ENCODE measurements at regions not wholly inside any gene's neighbourhood (a gene's known extent, or its start where the extent isn't known, plus 50 kb on each side); places are given as distances from the start of the nearest gene placed in this dataset.

DNA sequence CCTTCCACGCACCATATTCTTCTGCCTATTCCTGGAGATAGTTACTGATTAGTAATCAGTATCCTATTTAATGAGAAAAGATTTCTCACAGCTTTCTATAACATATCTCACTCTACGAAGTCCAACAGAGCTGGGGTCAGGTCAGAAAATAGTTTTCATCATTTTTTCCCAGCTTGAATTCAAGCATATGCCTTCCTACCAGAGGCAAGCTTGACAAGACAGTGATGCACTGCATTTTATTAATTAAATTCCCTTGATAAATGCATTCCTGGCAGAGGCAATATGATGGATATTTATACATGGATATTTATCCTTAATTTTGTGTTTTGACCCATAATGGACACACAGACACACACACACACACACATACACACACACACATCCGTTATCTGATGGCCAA, 961.4 kb downstream of the EPHA3 start:
- H3K23ac ChIP-seq (ENCODE audit: low read depth, low read length, poor library complexity) = no peak overlapping the region
- no peaks in the 10 kb centered on the region for H3K27me3 ChIP-seq (ENCODE audit: control insufficient read depth in 3 of 3, insufficient read depth in 3 of 3, low read depth in 1 of 3, low read length in 3 of 3)
- no peak overlapping the region for H3K4ac ChIP-seq (ENCODE audit: low read length)
- no peak overlapping the region for H3K14ac ChIP-seq (ENCODE audit: low read length)
- no peak overlapping the region for H2AK5ac ChIP-seq (ENCODE audit: low read depth, low read length)
- DNase-seq (ENCODE audit: low spot score) = no peak
- no peak overlapping the region for H4K8ac ChIP-seq (ENCODE audit: low read depth, low read length)
- no peak overlapping the region for H3K27ac ChIP-seq (replicated peaks; ENCODE audit: low read length)
- no peaks in the 10 kb centered on the region for H3K36me3 ChIP-seq (replicated peaks in 1 of 2; ENCODE audit: control insufficient read depth in 2 of 2, insufficient read depth in 2 of 2, low read length in 2 of 2)
- H2AFZ ChIP-seq (ENCODE audit: low read length) = no peak overlapping the region
- no peak overlapping the region for H4K91ac ChIP-seq (ENCODE audit: low read depth, low read length, poor library complexity)
- H3K4me2 ChIP-seq (ENCODE audit: insufficient read depth, low read length, poor library complexity, severe bottlenecking) = no peak overlapping the region
- H2BK15ac ChIP-seq (ENCODE audit: low read length) = no peak overlapping the region
- WGBS, 2 donors (ENCODE audit: extremely low coverage in 2 of 2, insufficient read length in 2 of 2, insufficient replicate concordance in 1 of 2) = no CpG with 5 or more reads among the region's 3 CpGs
- H2BK5ac ChIP-seq (ENCODE audit: low read length) = no peak overlapping the region
- no peak overlapping the region for H3K4me3 ChIP-seq (ENCODE audit: low read length in 2 of 2)
- H3K9me3 ChIP-seq (replicated peaks in 1 of 2; ENCODE audit: control insufficient read depth in 2 of 2, insufficient read depth in 1 of 2, low read depth in 1 of 2, low read length in 2 of 2) = no peaks in the 10 kb centered on the region
- H3K9ac ChIP-seq (ENCODE audit: low read depth, low read length, poor library complexity) = no peak overlapping the region
- no peak overlapping the region for H2BK120ac ChIP-seq (ENCODE audit: low read depth, low read length)
- H3K79me1 ChIP-seq (ENCODE audit: low read depth, low read length) = no peaks in the 10 kb centered on the region
- H2BK12ac ChIP-seq (ENCODE audit: low read length) = no peak overlapping the region
- peaks cover 0 to 3% of the 10 kb centered on the region in 2 donors for H3K4me1 ChIP-seq (ENCODE audit: control insufficient read depth in 2 of 2, insufficient read depth in 1 of 2, low read depth in 1 of 2, low read length in 2 of 2)
- no peak overlapping the region for H3K18ac ChIP-seq (ENCODE audit: low read length)

DNA sequence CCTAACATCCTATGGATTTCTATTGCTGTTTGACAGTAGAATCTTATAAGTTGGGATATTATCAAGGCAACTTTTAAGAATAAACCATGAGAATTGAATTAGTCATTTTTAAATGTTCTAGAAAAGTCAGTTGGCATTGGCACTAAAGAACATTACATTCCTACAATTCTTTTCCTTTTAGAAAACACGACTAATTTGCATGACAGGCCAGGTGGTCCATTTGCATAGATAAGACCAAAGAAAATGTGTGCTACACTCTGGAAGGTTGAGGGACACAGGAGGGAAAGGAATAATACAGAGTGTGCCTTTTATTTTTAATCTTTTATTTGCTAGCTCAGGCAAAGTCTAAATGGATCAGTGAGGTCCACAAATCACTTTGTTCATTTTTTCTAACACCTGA, 962.3 kb downstream of the EPHA3 start:
- Histone ChIP-seq H3K27me3 (ENCODE audit: control insufficient read depth in 3 of 3, insufficient read depth in 3 of 3, low read depth in 1 of 3, low read length in 3 of 3) (no peaks in the 10 kb centered on the region), H3K4me3 (ENCODE audit: low read length in 2 of 2) (no peak overlapping the region), H3K9me3 (replicated peaks in 1 of 2; ENCODE audit: control insufficient read depth in 2 of 2, insufficient read depth in 1 of 2, low read depth in 1 of 2, low read length in 2 of 2) (no peaks in the 10 kb centered on the region), H3K9ac (ENCODE audit: low read depth, low read length, poor library complexity) (no peak overlapping the region), H2BK120ac (ENCODE audit: low read depth, low read length) (no peak overlapping the region), H3K27ac (replicated peaks; ENCODE audit: low read length) (no peak overlapping the region), H2BK15ac (ENCODE audit: low read length) (no peak overlapping the region), H2AK5ac (ENCODE audit: low read depth, low read length) (no peak overlapping the region), H3K4me1 (ENCODE audit: control insufficient read depth in 2 of 2, insufficient read depth in 1 of 2, low read depth in 1 of 2, low read length in 2 of 2) (peaks cover 0 to 3% of the 10 kb centered on the region in 2 donors), H4K91ac (ENCODE audit: low read depth, low read length, poor library complexity) (no peak overlapping the region), H3K79me1 (ENCODE audit: low read depth, low read length) (no peaks in the 10 kb centered on the region), H3K14ac (ENCODE audit: low read length) (no peak overlapping the region), H2AFZ (ENCODE audit: low read length) (no peak overlapping the region), H3K18ac (ENCODE audit: low read length) (no peak overlapping the region), H4K8ac (ENCODE audit: low read depth, low read length) (no peak overlapping the region), H2BK5ac (ENCODE audit: low read length) (no peak overlapping the region), H3K36me3 (replicated peaks in 1 of 2; ENCODE audit: control insufficient read depth in 2 of 2, insufficient read depth in 2 of 2, low read length in 2 of 2) (no peaks in the 10 kb centered on the region), H3K4ac (ENCODE audit: low read length) (no peak overlapping the region), H3K4me2 (ENCODE audit: insufficient read depth, low read length, poor library complexity, severe bottlenecking) (no peak overlapping the region), H2BK12ac (ENCODE audit: low read length) (no peak overlapping the region), H3K23ac (ENCODE audit: low read depth, low read length, poor library complexity) (no peak overlapping the region)
- no peak for DNase-seq (ENCODE audit: low spot score)
- WGBS, 2 donors (ENCODE audit: extremely low coverage in 2 of 2, insufficient read length in 2 of 2, insufficient replicate concordance in 1 of 2) = no CpG with 5 or more reads among the region's 1 CpG

DNA sequence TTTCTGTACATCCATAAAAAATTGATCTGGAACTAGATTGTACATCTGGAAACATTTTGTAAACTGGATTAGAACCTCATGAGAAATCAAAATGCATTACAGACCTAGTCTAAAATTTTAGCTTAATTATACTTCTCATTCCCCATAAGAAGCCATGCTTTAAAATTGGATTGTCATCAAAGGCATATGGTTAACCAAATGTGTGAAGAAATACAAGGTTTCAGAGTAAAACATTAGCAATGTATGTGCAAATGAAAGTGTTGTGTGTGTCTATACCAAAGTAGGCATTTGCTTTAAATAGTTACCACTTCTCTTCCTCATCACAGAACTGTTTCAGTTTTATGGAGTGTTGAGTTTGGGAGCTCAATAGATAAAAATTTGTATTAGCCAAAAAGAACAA, 968.7 kb downstream of the EPHA3 start:
- H2AFZ ChIP-seq (ENCODE audit: low read length) = no peak overlapping the region
- H3K9ac ChIP-seq (ENCODE audit: low read depth, low read length, poor library complexity) = no peak overlapping the region
- no peaks in the 10 kb centered on the region for H3K27me3 ChIP-seq (ENCODE audit: control insufficient read depth in 3 of 3, insufficient read depth in 3 of 3, low read depth in 1 of 3, low read length in 3 of 3)
- no peak overlapping the region for H2BK120ac ChIP-seq (ENCODE audit: low read depth, low read length)
- no peak overlapping the region for H3K4ac ChIP-seq (ENCODE audit: low read length)
- H2AK5ac ChIP-seq (ENCODE audit: low read depth, low read length) = no peak overlapping the region
- no peak overlapping the region for H4K91ac ChIP-seq (ENCODE audit: low read depth, low read length, poor library complexity)
- H3K9me3 ChIP-seq (replicated peaks in 1 of 2; ENCODE audit: control insufficient read depth in 2 of 2, insufficient read depth in 1 of 2, low read depth in 1 of 2, low read length in 2 of 2) = no peaks in the 10 kb centered on the region
- no peaks in the 10 kb centered on the region for H3K79me1 ChIP-seq (ENCODE audit: low read depth, low read length)
- peaks cover 1 to 2% of the 10 kb centered on the region in 2 donors for H3K4me1 ChIP-seq (ENCODE audit: control insufficient read depth in 2 of 2, insufficient read depth in 1 of 2, low read depth in 1 of 2, low read length in 2 of 2)
- DNase-seq (ENCODE audit: low spot score) = no peak
- H3K23ac ChIP-seq (ENCODE audit: low read depth, low read length, poor library complexity) = no peak overlapping the region
- no peak overlapping the region for H3K18ac ChIP-seq (ENCODE audit: low read length)
- no peak overlapping the region for H2BK12ac ChIP-seq (ENCODE audit: low read length)
- no peak overlapping the region for H3K4me3 ChIP-seq (ENCODE audit: low read length in 2 of 2)
- H2BK15ac ChIP-seq (ENCODE audit: low read length) = no peak overlapping the region
- no peak overlapping the region for H3K27ac ChIP-seq (replicated peaks; ENCODE audit: low read length)
- H4K8ac ChIP-seq (ENCODE audit: low read depth, low read length) = no peak overlapping the region
- H3K14ac ChIP-seq (ENCODE audit: low read length) = no peak overlapping the region
- no peaks in the 10 kb centered on the region for H3K36me3 ChIP-seq (replicated peaks in 1 of 2; ENCODE audit: control insufficient read depth in 2 of 2, insufficient read depth in 2 of 2, low read length in 2 of 2)
- no peak overlapping the region for H3K4me2 ChIP-seq (ENCODE audit: insufficient read depth, low read length, poor library complexity, severe bottlenecking)
- no peak overlapping the region for H2BK5ac ChIP-seq (ENCODE audit: low read length)

- H3K23ac ChIP-seq (ENCODE audit: low read depth, low read length, poor library complexity) = no peak overlapping the region
- H2BK5ac ChIP-seq (ENCODE audit: low read length) = no peak overlapping the region
- H2BK15ac ChIP-seq (ENCODE audit: low read length) = no peak overlapping the region
- no peak overlapping the region for H2BK120ac ChIP-seq (ENCODE audit: low read depth, low read length)
- no peak overlapping the region for H3K4ac ChIP-seq (ENCODE audit: low read length)
- H3K4me1 ChIP-seq (ENCODE audit: control insufficient read depth in 2 of 2, insufficient read depth in 1 of 2, low read depth in 1 of 2, low read length in 2 of 2) = peaks cover 3 to 6% of the 10 kb centered on the region in 2 donors
- H3K9ac ChIP-seq (ENCODE audit: low read depth, low read length, poor library complexity) = no peak overlapping the region
- no peaks in the 10 kb centered on the region for H3K36me3 ChIP-seq (replicated peaks in 1 of 2; ENCODE audit: control insufficient read depth in 2 of 2, insufficient read depth in 2 of 2, low read length in 2 of 2)
- H4K8ac ChIP-seq (ENCODE audit: low read depth, low read length) = no peak overlapping the region
- no peak overlapping the region for H2AK5ac ChIP-seq (ENCODE audit: low read depth, low read length)
- peak; percentile 17 for DNase-seq (ENCODE audit: low spot score)
- no CpG with 5 or more reads among the region's 1 CpG for WGBS, 2 donors (ENCODE audit: extremely low coverage in 2 of 2, insufficient read length in 2 of 2, insufficient replicate concordance in 1 of 2)
- H2BK12ac ChIP-seq (ENCODE audit: low read length) = no peak overlapping the region
- no peaks in the 10 kb centered on the region for H3K9me3 ChIP-seq (replicated peaks in 1 of 2; ENCODE audit: control insufficient read depth in 2 of 2, insufficient read depth in 1 of 2, low read depth in 1 of 2, low read length in 2 of 2)
- H3K4me2 ChIP-seq (ENCODE audit: insufficient read depth, low read length, poor library complexity, severe bottlenecking) = no peak overlapping the region
- no peak overlapping the region for H3K18ac ChIP-seq (ENCODE audit: low read length)
- no peak overlapping the region for H3K4me3 ChIP-seq (ENCODE audit: low read length in 2 of 2)
- no peak overlapping the region for H3K14ac ChIP-seq (ENCODE audit: low read length)
- no peak overlapping the region for H4K91ac ChIP-seq (ENCODE audit: low read depth, low read length, poor library complexity)
- no peaks in the 10 kb centered on the region for H3K79me1 ChIP-seq (ENCODE audit: low read depth, low read length)
- H3K27me3 ChIP-seq (ENCODE audit: control insufficient read depth in 3 of 3, insufficient read depth in 3 of 3, low read depth in 1 of 3, low read length in 3 of 3) = peaks cover 0 to 9% (median 0%) of the 10 kb centered on the region in 3 experiments
- no peak overlapping the region for H3K27ac ChIP-seq (replicated peaks; ENCODE audit: low read length)
- no peak overlapping the region for H2AFZ ChIP-seq (ENCODE audit: low read length)
Observed at GRCh38 chr3:90080988-90081387, 973.6 kb downstream of the EPHA3 start.
